Liver (tissue), 3 donors: ENCODE measurements at regions not wholly inside any gene's neighbourhood (a gene's known extent, or its start where the extent isn't known, plus 50 kb on each side); places are given as distances from the start of the nearest gene placed in this dataset.

ENCODE experiments used
- CTCF ChIP-seq: fragments of 150-350 bp; IDR thresholded peaks from 2 replicates; pipeline ENCODE4 v1.5.1; 2017; ENCODE audit warnings: improper control_type of control experiment, low read depth, low read length; ENCODE audit not compliant: missing input control
- GABPA ChIP-seq, 2 donors: IDR thresholded peaks in 1 of 2; conservative IDR thresholded peaks in 1 of 2; 2 replicates each; pipeline ENCODE4 v1.6.1; 2016; ENCODE audit warnings: antibody characterized with exemption in 2 of 2, mild to moderate bottlenecking in 1 of 2, moderate library complexity in 1 of 2
- RXRA ChIP-seq, 2 donors: IDR thresholded peaks; 2 replicates each; pipeline ENCODE4 v1.6.1; 2017 to 2018; ENCODE audit warnings: antibody characterized with exemption in 2 of 2, mild to moderate bottlenecking in 1 of 2
- TAF1 ChIP-seq: conservative IDR thresholded peaks from 2 replicates; pipeline ENCODE4 v1.6.1; 2016; ENCODE audit warnings: antibody characterized with exemption, mild to moderate bottlenecking
- YY1 ChIP-seq: IDR thresholded peaks from 2 replicates; pipeline ENCODE4 v1.6.1; 2016; ENCODE audit warnings: antibody characterized with exemption, mild to moderate bottlenecking
- ZBTB33 ChIP-seq: IDR thresholded peaks from 2 replicates; pipeline ENCODE4 v1.6.1; 2016; ENCODE audit warnings: antibody characterized with exemption
- donor health status: healthy.
- donor health status: healthy.

- TF ChIP-seq TAF1 (no peak), CTCF (no peak), ZBTB33 (no peak), YY1 (no peak), RXRA (IDR thresholded peaks at IDR 0.05) (no peak), GABPA (IDR thresholded peaks at IDR 0.05 in 1 of 2, conservative IDR thresholded peaks at IDR 0.05 in 1 of 2) (no peak)
Observed at GRCh38 chr4:63580796-63581475, 828.3 kb downstream of the TECRL start.
